HL-60 (cell line): ENCODE measurements at regions not wholly inside any gene's neighbourhood (a gene's known extent, or its start where the extent isn't known, plus 50 kb on each side); places are given as distances from the start of the nearest gene placed in this dataset.

ENCODE experiments used
- DNase-seq, 2 experiments: peaks; one replicate each; pipeline ENCODE4 v3.0.0-alpha.2; 2010 to 2020; ENCODE audit warnings: low read depth in 1 of 2, low spot score in 1 of 2
- H3K27ac ChIP-seq: fragments of 250-450 bp; sonication (Bioruptor Pico); replicated peaks from 2 replicates; pipeline ENCODE4 v1.5.1; 2020; ENCODE audit warnings: mild to moderate bottlenecking, moderate library complexity
- H3K27me3 ChIP-seq: fragments of 250-450 bp; sonication (Bioruptor Pico); 2 replicates; pipeline ENCODE4 v1.5.1; 2021; ENCODE audit warnings: mild to moderate bottlenecking, moderate library complexity; ENCODE audit not compliant: insufficient read depth, poor library complexity, severe bottlenecking
- H3K4me3 ChIP-seq: replicated peaks from 2 replicates; pipeline ENCODE4 v1.5.1; 2011; ENCODE audit warnings: mild to moderate bottlenecking, control low read depth, low read length; ENCODE audit not compliant: insufficient read depth
- GABPA ChIP-seq: IDR thresholded peaks from 2 replicates; pipeline ENCODE4 v1.6.1; 2012; ENCODE audit warnings: low read depth
- POLR2AphosphoS5 ChIP-seq: IDR thresholded peaks from 2 replicates; pipeline ENCODE4 v1.6.1; 2012; ENCODE audit warnings: low read depth
- SPI1 ChIP-seq: IDR thresholded peaks from 2 replicates; pipeline ENCODE4 v1.6.1; 2012; ENCODE audit warnings: low read depth, mild to moderate bottlenecking, borderline replicate concordance
- TF ChIP-seq, protein P1 (sequence below): IDR thresholded peaks from 2 replicates; pipeline ENCODE4 v1.6.1; 2012; ENCODE audit warnings: low read depth; ENCODE audit not compliant: insufficient replicate concordance
- TF ChIP-seq, protein P2 (sequence below): IDR thresholded peaks from one replicate; pipeline ENCODE4 v1.5.1; 2011; ENCODE audit warnings: low read length, control low read depth, inconsistent platforms; ENCODE audit not compliant: insufficient read depth

DNA sequence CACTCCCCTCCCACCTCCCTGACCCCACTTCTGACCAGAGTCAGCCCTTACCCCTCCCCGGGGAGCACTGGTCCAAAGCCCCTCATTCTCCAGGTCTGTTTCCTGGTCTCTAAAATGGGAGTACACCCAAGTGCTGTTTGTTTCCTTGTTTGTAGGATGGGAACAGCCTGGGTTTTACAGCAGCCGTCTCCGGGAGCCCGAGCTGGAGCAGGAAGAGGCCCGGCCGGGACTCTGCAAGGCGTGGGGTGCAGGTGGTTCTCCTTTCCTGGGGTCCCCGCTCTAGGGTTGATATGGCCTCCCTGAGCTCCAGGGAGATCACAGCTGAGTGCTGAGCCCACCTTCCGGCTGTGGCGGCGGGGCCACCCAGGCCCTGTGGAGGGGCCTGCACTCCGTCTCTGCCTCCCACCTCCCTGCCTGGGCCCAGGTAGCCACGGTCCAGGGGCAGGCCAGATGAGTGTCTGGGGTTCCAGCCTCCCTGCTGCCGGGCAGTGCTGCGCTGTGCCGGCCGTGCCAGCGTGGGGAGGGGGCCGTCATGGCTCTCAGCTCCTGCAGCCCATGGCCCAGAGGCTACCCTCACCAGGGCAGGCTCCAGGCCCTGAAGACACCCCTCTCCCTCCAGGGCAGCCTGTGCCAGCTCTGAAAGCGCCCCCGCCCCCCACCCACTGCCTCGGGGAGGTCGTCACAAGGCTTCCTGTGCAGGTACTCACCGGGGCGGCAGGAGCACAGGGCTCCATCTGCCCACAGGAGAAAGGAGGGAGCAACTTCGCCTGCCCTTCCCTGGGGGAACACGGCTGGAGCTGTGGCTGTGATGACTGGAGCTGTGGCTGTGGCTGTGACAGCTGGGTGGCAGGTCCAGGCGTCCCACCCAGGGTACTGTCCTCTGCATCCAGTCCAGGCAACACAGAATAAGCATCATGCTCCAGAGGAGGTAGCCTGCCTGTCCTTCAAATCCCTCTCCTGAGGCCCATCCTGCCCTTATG lies 98.8 kb downstream of the ADRA2C start:
- no peak overlapping the region for H3K27ac ChIP-seq
- DNase-seq = no peak

DNA sequence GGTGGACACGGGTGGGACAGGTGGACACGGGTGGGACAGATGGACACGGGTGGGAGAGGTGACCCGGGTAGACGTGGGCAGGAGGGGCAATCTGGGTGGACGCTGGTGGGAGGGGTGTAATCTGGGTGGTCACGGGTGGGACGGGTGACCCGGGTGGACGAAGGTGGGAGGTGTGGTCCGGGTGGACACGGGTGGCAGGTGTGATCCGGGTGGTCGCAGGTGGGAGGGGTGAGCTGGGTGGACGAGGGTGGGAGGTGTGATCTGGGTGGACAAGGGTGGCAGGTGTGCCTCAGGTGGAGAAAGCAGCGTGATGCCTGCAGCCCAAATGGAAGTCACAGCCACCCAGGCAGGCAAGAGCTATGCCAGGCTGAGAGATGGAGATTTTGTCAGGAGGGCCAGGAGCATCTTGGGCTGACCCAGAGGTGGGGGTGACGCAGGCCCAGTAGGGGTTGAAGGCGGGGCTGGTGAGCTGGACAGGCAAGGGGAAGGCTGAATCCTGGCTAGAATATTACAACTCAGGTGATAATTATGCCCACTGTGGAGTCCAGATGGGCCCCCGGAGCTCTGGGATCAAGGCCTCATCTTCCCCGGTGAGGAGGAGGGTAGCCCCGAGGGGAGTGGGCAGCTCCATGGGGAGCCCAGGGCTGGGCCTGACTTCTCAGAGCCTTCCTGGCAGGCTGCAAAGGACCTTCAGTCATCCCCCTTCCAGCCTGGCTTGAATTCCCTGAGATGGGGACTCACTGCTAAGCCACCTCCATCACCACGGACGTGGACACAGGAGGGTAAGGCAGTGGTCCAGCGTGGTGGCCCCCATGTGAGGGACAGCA lies 100.0 kb downstream of the ADRA2C start:
- no peak overlapping the region for H3K4me3 ChIP-seq
- TF ChIP-seq SPI1 = no peak
- TF ChIP-seq POLR2AphosphoS5 = no peak
- TF ChIP-seq, protein P1, sequence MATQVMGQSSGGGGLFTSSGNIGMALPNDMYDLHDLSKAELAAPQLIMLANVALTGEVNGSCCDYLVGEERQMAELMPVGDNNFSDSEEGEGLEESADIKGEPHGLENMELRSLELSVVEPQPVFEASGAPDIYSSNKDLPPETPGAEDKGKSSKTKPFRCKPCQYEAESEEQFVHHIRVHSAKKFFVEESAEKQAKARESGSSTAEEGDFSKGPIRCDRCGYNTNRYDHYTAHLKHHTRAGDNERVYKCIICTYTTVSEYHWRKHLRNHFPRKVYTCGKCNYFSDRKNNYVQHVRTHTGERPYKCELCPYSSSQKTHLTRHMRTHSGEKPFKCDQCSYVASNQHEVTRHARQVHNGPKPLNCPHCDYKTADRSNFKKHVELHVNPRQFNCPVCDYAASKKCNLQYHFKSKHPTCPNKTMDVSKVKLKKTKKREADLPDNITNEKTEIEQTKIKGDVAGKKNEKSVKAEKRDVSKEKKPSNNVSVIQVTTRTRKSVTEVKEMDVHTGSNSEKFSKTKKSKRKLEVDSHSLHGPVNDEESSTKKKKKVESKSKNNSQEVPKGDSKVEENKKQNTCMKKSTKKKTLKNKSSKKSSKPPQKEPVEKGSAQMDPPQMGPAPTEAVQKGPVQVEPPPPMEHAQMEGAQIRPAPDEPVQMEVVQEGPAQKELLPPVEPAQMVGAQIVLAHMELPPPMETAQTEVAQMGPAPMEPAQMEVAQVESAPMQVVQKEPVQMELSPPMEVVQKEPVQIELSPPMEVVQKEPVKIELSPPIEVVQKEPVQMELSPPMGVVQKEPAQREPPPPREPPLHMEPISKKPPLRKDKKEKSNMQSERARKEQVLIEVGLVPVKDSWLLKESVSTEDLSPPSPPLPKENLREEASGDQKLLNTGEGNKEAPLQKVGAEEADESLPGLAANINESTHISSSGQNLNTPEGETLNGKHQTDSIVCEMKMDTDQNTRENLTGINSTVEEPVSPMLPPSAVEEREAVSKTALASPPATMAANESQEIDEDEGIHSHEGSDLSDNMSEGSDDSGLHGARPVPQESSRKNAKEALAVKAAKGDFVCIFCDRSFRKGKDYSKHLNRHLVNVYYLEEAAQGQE = no peak
- TF ChIP-seq, protein P2, sequence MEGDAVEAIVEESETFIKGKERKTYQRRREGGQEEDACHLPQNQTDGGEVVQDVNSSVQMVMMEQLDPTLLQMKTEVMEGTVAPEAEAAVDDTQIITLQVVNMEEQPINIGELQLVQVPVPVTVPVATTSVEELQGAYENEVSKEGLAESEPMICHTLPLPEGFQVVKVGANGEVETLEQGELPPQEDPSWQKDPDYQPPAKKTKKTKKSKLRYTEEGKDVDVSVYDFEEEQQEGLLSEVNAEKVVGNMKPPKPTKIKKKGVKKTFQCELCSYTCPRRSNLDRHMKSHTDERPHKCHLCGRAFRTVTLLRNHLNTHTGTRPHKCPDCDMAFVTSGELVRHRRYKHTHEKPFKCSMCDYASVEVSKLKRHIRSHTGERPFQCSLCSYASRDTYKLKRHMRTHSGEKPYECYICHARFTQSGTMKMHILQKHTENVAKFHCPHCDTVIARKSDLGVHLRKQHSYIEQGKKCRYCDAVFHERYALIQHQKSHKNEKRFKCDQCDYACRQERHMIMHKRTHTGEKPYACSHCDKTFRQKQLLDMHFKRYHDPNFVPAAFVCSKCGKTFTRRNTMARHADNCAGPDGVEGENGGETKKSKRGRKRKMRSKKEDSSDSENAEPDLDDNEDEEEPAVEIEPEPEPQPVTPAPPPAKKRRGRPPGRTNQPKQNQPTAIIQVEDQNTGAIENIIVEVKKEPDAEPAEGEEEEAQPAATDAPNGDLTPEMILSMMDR = no peak
- TF ChIP-seq GABPA = no peak
- no peak overlapping the region for H3K27ac ChIP-seq
- H3K27me3 ChIP-seq = peaks cover 10% of the 10 kb centered on the region
- DNase-seq = no peak

More for the DNA sequence above, 98.8 kb downstream of the ADRA2C start:
- TF ChIP-seq GABPA = no peak
- TF ChIP-seq, protein P1 = no peak
- TF ChIP-seq POLR2AphosphoS5 = no peak
- TF ChIP-seq, protein P2 = no peak
- TF ChIP-seq SPI1 = no peak
- no peaks in the 10 kb centered on the region for H3K27me3 ChIP-seq
- no peak overlapping the region for H3K4me3 ChIP-seq

DNA sequence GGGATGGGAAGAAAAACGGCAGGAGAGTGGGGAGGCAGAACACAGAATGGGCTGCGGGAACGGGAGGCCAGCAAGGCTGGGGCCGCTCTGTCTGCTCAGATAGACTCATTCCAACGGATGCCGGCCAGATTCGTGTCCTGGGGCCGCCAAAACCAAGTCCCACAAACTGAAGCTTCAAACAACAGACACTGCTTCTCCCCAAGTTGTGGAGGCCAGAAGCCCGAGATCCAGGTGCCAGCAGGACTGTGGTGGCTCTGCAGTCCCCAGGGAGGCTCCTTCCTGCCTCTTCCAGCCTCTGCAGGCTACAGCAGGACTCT lies 100.6 kb downstream of the ADRA2C start:
- H3K27me3 ChIP-seq = peaks cover 13% of the 10 kb centered on the region
- no peak for TF ChIP-seq GABPA
- TF ChIP-seq, protein P1 = no peak
- TF ChIP-seq, protein P2 = no peak
- no peak for TF ChIP-seq SPI1
- no peak for TF ChIP-seq POLR2AphosphoS5
- DNase-seq = no peak
- H3K4me3 ChIP-seq = no peak overlapping the region
- H3K27ac ChIP-seq = no peak overlapping the region
